Trophoblast cell (in vitro differentiated cells and primary cell): ENCODE measurements at regions not wholly inside any gene's neighbourhood (a gene's known extent, or its start where the extent isn't known, plus 50 kb on each side); places are given as distances from the start of the nearest gene placed in this dataset.
"Not testable (repeated sequence)": the region's sequence is repeated elsewhere in the genome, so short reads cannot be mapped to it uniquely, and the experiment has no call there.

Experiments used
- DNase-seq, 2 donors: peaks; one replicate each; pipeline ENCODE4 v3.0.0-alpha.2; 2016
- H2AFZ ChIP-seq: 2 replicates; pipeline ENCODE4 v1.6.1; 2013; ENCODE audit warnings: low read length, moderate library complexity, mild to moderate bottlenecking; ENCODE audit not compliant: insufficient read depth, poor library complexity
- H2AK5ac ChIP-seq: 2 replicates; pipeline ENCODE4 v1.6.1; 2013; ENCODE audit warnings: mild to moderate bottlenecking, low read length
- H2BK120ac ChIP-seq: 2 replicates; pipeline ENCODE4 v1.6.1; 2013; ENCODE audit warnings: low read length, mild to moderate bottlenecking, moderate library complexity; ENCODE audit not compliant: insufficient read depth, poor library complexity
- H2BK12ac ChIP-seq: 2 replicates; pipeline ENCODE4 v1.6.1; 2013; ENCODE audit warnings: mild to moderate bottlenecking, low read length, moderate library complexity
- H2BK5ac ChIP-seq: 2 replicates; pipeline ENCODE4 v1.6.1; 2013; ENCODE audit warnings: low read length, low read depth, moderate library complexity, mild to moderate bottlenecking; ENCODE audit not compliant: poor library complexity
- H3K14ac ChIP-seq: 2 replicates; pipeline ENCODE4 v1.6.1; 2013; ENCODE audit warnings: mild to moderate bottlenecking, low read length
- H3K18ac ChIP-seq: 2 replicates; pipeline ENCODE4 v1.6.1; 2013; ENCODE audit warnings: mild to moderate bottlenecking, low read length
- H3K23ac ChIP-seq: 2 replicates; pipeline ENCODE4 v1.6.1; 2013; ENCODE audit warnings: low read length
- H3K27ac ChIP-seq: 2 replicates; pipeline ENCODE4 v1.5.1; 2013; ENCODE audit warnings: low read depth, mild to moderate bottlenecking, inconsistent platforms, low read length, moderate library complexity
- H3K27me3 ChIP-seq: 2 replicates; pipeline ENCODE4 v1.6.1; 2013; ENCODE audit warnings: inconsistent platforms, mild to moderate bottlenecking, low read length, moderate library complexity; ENCODE audit not compliant: insufficient read depth
- H3K36me3 ChIP-seq, 2 experiments: 1 replicate in 1 of 2; 2 replicates in 1 of 2; pipeline ENCODE4 v1.6.1; 2013; ENCODE audit warnings: low read length in 2 of 2, mild to moderate bottlenecking in 2 of 2, moderate library complexity in 1 of 2; ENCODE audit not compliant: insufficient read depth in 2 of 2, control insufficient read depth in 1 of 2
- H3K4ac ChIP-seq: 2 replicates; pipeline ENCODE4 v1.6.1; 2013; ENCODE audit warnings: low read depth, mild to moderate bottlenecking, low read length, moderate library complexity
- H3K4me1 ChIP-seq, 2 experiments: 1 replicate in 1 of 2; 2 replicates in 1 of 2; pipeline ENCODE4 v1.6.1; 2013; ENCODE audit warnings: low read length in 2 of 2, mild to moderate bottlenecking in 2 of 2, moderate library complexity in 1 of 2; ENCODE audit not compliant: insufficient read depth in 2 of 2, control insufficient read depth in 1 of 2
- H3K4me2 ChIP-seq: 2 replicates; pipeline ENCODE4 v1.6.1; 2013; ENCODE audit warnings: inconsistent platforms, mild to moderate bottlenecking, low read length, moderate library complexity
- H3K4me3 ChIP-seq: 2 replicates; pipeline ENCODE4 v1.5.1; 2013; ENCODE audit warnings: mild to moderate bottlenecking, low read depth, low read length, inconsistent platforms
- H3K79me1 ChIP-seq: one replicate; pipeline ENCODE4 v1.6.1; 2013; ENCODE audit warnings: low read length
- H3K79me2 ChIP-seq: 2 replicates; pipeline ENCODE4 v1.6.1; 2013; ENCODE audit warnings: low read length, mild to moderate bottlenecking; ENCODE audit not compliant: control insufficient read depth, insufficient read depth, poor library complexity
- H3K9ac ChIP-seq: 2 replicates; pipeline ENCODE4 v1.6.1; 2013; ENCODE audit warnings: mild to moderate bottlenecking, low read length
- H3K9me3 ChIP-seq: 2 replicates; pipeline ENCODE4 v1.6.1; 2013; ENCODE audit warnings: low read depth, mild to moderate bottlenecking, control low read depth, inconsistent platforms, low read length; ENCODE audit not compliant: insufficient read depth
- H4K12ac ChIP-seq: 2 replicates; pipeline ENCODE4 v1.6.1; 2013; ENCODE audit warnings: low read depth, mild to moderate bottlenecking, low read length, moderate library complexity
- H4K8ac ChIP-seq: 2 replicates; pipeline ENCODE4 v1.6.1; 2013; ENCODE audit warnings: low read depth, mild to moderate bottlenecking, low read length, moderate library complexity
- H4K91ac ChIP-seq: one replicate; pipeline ENCODE4 v1.6.1; 2013; ENCODE audit warnings: low read depth, mild to moderate bottlenecking, low read length, moderate library complexity
- WGBS: extraction: QIAGEN DNeasy Blood & Tissue Kit; methylation state at CpG from one replicate; pipeline ENCODE4 v1.1.7; 2013; ENCODE audit warnings: missing lambda C conversion rate; ENCODE audit not compliant: insufficient read length, insufficient coverage; ENCODE audit errors: extremely low coverage; 5-methylcytosine and 5-hydroxymethylcytosine counted together

DNA sequence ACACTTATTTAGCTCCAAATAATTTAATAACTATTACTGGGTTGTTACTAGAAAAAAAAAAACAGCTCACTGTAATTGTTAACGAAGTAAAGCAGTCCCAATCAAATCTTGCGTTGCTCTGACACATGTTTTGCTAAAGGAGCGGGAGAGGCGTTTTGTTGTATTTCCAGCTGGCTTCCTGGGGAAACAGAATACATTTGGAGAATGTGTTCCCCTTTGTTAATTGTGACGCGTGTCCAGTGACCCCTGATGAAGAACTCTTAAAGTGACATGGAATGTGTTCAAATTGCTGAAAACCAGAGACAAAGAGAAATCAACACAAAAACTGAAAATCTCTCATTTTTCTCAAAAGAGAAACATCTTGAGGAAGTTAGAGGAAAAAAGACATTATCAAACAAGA lies 1690.6 kb downstream of the SPATA31A7 start:
- H4K91ac ChIP-seq, H3K27ac ChIP-seq, H3K4me2 ChIP-seq, H2BK5ac ChIP-seq, H3K36me3 ChIP-seq, H2AK5ac ChIP-seq, H2AFZ ChIP-seq, H3K79me1 ChIP-seq, H2BK12ac ChIP-seq, H3K9me3 ChIP-seq, H3K23ac ChIP-seq, DNase-seq, H2BK120ac ChIP-seq, H3K18ac ChIP-seq, H3K9ac ChIP-seq, H3K79me2 ChIP-seq, H3K27me3 ChIP-seq, H3K4ac ChIP-seq, H3K4me3 ChIP-seq, H3K14ac ChIP-seq, H4K8ac ChIP-seq, H3K4me1 ChIP-seq, H4K12ac ChIP-seq: not testable (repeated sequence)
- no CpG with 5 or more reads among the region's 6 CpGs for WGBS

DNA sequence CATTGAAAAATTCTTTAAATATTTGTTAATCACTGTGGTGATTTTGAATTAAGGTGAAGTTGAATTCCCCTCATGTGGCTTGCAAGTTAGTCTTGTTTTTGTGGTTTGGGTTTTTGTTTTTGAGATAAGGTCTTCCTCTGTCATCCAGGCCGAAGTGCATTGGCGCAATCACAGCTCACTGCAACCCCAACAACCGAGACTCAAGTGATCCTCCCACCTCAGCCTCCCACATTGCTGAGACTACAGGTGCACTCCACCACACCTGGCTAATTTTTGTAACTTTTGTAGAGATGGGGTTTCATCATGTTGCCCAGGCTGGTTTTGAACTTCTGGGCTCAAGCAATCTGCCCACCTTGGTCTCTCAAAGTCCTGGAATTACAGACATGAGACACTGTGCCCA lies 1691.1 kb downstream of the SPATA31A7 start:
- H2BK12ac ChIP-seq, H3K36me3 ChIP-seq, H2BK5ac ChIP-seq, H3K14ac ChIP-seq, H3K4ac ChIP-seq, H3K4me1 ChIP-seq, H4K8ac ChIP-seq, H3K9ac ChIP-seq, H4K12ac ChIP-seq, H4K91ac ChIP-seq, H3K79me2 ChIP-seq, H3K27ac ChIP-seq, H3K27me3 ChIP-seq, H3K9me3 ChIP-seq, H3K23ac ChIP-seq, H2AK5ac ChIP-seq, H2AFZ ChIP-seq, H3K18ac ChIP-seq, H3K4me3 ChIP-seq, DNase-seq, H3K79me1 ChIP-seq, H2BK120ac ChIP-seq, H3K4me2 ChIP-seq: not testable (repeated sequence)
- no CpG with 5 or more reads among the region's 3 CpGs for WGBS

DNA sequence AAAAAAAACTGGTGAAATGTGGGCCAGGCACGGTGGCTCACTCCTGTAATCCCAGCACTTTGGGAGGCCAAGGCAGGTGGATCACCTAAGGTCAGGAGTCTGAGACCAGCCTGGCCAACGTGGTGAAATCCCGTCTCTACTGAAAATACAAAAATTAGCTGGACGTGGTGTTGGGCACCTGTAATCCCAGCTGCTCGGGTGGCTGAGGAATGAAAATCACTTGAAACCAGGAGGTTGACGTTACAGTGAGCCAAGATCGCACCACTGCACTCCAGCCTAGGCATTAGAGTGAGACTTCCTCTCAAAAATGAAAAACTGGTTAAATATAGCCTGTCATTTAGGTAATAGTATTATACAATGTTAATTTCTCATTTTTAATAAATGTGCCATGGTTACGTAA lies 1692.0 kb downstream of the SPATA31A7 start:
- not testable (repeated sequence) for H2BK120ac ChIP-seq, H3K4me1 ChIP-seq, H3K4me2 ChIP-seq, H3K79me1 ChIP-seq, H3K4ac ChIP-seq, H4K12ac ChIP-seq, H4K91ac ChIP-seq, H3K79me2 ChIP-seq, H3K9me3 ChIP-seq, H3K4me3 ChIP-seq, H4K8ac ChIP-seq, H3K23ac ChIP-seq, H3K14ac ChIP-seq, H2BK12ac ChIP-seq, H2BK5ac ChIP-seq, H2AK5ac ChIP-seq, H3K27me3 ChIP-seq, H3K36me3 ChIP-seq, DNase-seq, H3K18ac ChIP-seq, H3K27ac ChIP-seq, H2AFZ ChIP-seq, H3K9ac ChIP-seq
- no CpG with 5 or more reads among the region's 8 CpGs for WGBS

DNA sequence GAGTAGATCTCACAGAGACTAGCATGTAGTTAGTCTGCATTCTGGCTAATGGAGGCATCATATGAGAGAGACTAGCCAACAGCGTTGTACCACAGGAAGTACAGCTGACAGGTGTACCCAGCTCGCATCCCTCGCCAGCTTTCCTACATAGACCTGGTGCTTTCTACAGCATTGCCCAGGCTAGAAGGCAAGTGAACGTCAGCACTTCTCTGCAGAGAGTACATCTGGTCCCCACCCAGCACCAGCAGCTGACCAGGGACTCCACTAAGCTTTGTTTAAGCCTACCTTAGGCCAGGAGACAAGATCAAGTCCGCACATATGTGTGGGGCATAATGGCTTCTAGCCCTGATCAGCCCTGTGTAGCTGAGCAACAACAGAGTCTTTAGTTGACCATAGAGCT lies 1692.9 kb downstream of the SPATA31A7 start:
- WGBS: no CpG with 5 or more reads among the region's 5 CpGs
- H3K79me2 ChIP-seq, H2BK120ac ChIP-seq, H3K4ac ChIP-seq, H3K18ac ChIP-seq, H3K4me2 ChIP-seq, H3K27ac ChIP-seq, H2AK5ac ChIP-seq, H2BK12ac ChIP-seq, H3K4me3 ChIP-seq, H3K23ac ChIP-seq, DNase-seq, H3K27me3 ChIP-seq, H2AFZ ChIP-seq, H3K9me3 ChIP-seq, H4K8ac ChIP-seq, H2BK5ac ChIP-seq, H4K12ac ChIP-seq, H3K9ac ChIP-seq, H4K91ac ChIP-seq, H3K14ac ChIP-seq, H3K36me3 ChIP-seq, H3K4me1 ChIP-seq, H3K79me1 ChIP-seq: not testable (repeated sequence)
